ENCODE measurements at regions not wholly inside any gene's neighbourhood (a gene's known extent, or its start where the extent isn't known, plus 50 kb on each side); places are given as distances from the start of the nearest gene placed in this dataset.

- no peak for TF ChIP-seq POLR2AphosphoS5 (IDR thresholded peaks at IDR 0.05)
- TF ChIP-seq, protein P1, sequence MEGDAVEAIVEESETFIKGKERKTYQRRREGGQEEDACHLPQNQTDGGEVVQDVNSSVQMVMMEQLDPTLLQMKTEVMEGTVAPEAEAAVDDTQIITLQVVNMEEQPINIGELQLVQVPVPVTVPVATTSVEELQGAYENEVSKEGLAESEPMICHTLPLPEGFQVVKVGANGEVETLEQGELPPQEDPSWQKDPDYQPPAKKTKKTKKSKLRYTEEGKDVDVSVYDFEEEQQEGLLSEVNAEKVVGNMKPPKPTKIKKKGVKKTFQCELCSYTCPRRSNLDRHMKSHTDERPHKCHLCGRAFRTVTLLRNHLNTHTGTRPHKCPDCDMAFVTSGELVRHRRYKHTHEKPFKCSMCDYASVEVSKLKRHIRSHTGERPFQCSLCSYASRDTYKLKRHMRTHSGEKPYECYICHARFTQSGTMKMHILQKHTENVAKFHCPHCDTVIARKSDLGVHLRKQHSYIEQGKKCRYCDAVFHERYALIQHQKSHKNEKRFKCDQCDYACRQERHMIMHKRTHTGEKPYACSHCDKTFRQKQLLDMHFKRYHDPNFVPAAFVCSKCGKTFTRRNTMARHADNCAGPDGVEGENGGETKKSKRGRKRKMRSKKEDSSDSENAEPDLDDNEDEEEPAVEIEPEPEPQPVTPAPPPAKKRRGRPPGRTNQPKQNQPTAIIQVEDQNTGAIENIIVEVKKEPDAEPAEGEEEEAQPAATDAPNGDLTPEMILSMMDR (IDR thresholded peaks at IDR 0.05) = no peak
- TF ChIP-seq POLR2A (IDR thresholded peaks at IDR 0.05) = no peak
Observed at GRCh38 chr5:92906798-92907376, 674.1 kb downstream of the NR2F1-AS1 start.
